ENCODE measurements at regions not wholly inside any gene's neighbourhood (a gene's known extent, or its start where the extent isn't known, plus 50 kb on each side); places are given as distances from the start of the nearest gene placed in this dataset.
A peak's percentile ranks its signal among the peaks of the same experiment; 100 is the strongest.

- no peak for DNase-seq
Measured at GRCh38 chr14:95442016-95442632, 74.3 kb downstream of the SYNE3 start.

GRCh38 chr14:95440951-95441350, 75.5 kb downstream of the SYNE3 start:
- no peak for DNase-seq

- DNase-seq, result no peak
Measured at GRCh38 chr14:95440496-95440895, 76.0 kb downstream of the SYNE3 start.

GRCh38 chr14:95439881-95440280, 76.6 kb downstream of the SYNE3 start:
- no peak for DNase-seq

GRCh38 chr14:95437715-95438114, 78.7 kb downstream of the SYNE3 start:
- DNase-seq, result no peak

- peak; percentile 43 for DNase-seq
Measured at GRCh38 chr14:95436354-95436753, 80.1 kb downstream of the SYNE3 start.

GRCh38 chr14:95434121-95434520, 82.3 kb downstream of the SYNE3 start:
- DNase-seq, result no peak

- DNase-seq, result no peak
Measured at GRCh38 chr14:95433094-95433478, 83.4 kb downstream of the SYNE3 start.

- DNase-seq, result peak; percentile 19
Measured at GRCh38 chr14:95432144-95433093, 84.0 kb downstream of the SYNE3 start.

GRCh38 chr14:95431199-95432143, 85.0 kb downstream of the SYNE3 start:
- peak; percentile 52 for DNase-seq

GRCh38 chr14:95428557-95428956, 87.9 kb downstream of the SYNE3 start:
- DNase-seq, result no peak

- no peak for DNase-seq
Measured at GRCh38 chr14:95426116-95426475, 90.4 kb downstream of the SYNE3 start.

GRCh38 chr14:95425369-95426115, 90.9 kb downstream of the SYNE3 start:
- DNase-seq, result no peak

GRCh38 chr14:95424529-95424928, 91.9 kb downstream of the SYNE3 start:
- peak; percentile 71 for DNase-seq

- no peak for DNase-seq
Measured at GRCh38 chr14:95421741-95422140, 94.7 kb downstream of the SYNE3 start.

- no peak for DNase-seq
Measured at GRCh38 chr14:95420060-95420459, 96.4 kb downstream of the SYNE3 start.

- no peak for DNase-seq
Measured at GRCh38 chr14:95419569-95419968, 96.9 kb downstream of the SYNE3 start.

GRCh38 chr14:95418858-95419257, 97.6 kb downstream of the SYNE3 start:
- DNase-seq, result no peak

GRCh38 chr14:95417492-95417891, 97.8 kb upstream of the CLMN start:
- no peak for DNase-seq

GRCh38 chr14:95415993-95416392, 96.3 kb upstream of the CLMN start:
- DNase-seq, result no peak

- DNase-seq, result no peak
Measured at GRCh38 chr14:95413289-95414215, 93.8 kb upstream of the CLMN start.
